NK-92 treated with Interleukin-12 subunit alpha and Interleukin-12 subunit beta, amount 100 ng/mL, for 24 hours (cell line): ENCODE measurements at regions not wholly inside any gene's neighbourhood (a gene's known extent, or its start where the extent isn't known, plus 50 kb on each side); places are given as distances from the start of the nearest gene placed in this dataset.
"Not testable (repeated sequence)": the region's sequence is repeated elsewhere in the genome, so short reads cannot be mapped to it uniquely, and the experiment has no call there.

Experiments used
- DNase-seq: peaks from one replicate; lab custom pipeline; 2025; lab: John Stamatoyannopoulos, UW

DNA sequence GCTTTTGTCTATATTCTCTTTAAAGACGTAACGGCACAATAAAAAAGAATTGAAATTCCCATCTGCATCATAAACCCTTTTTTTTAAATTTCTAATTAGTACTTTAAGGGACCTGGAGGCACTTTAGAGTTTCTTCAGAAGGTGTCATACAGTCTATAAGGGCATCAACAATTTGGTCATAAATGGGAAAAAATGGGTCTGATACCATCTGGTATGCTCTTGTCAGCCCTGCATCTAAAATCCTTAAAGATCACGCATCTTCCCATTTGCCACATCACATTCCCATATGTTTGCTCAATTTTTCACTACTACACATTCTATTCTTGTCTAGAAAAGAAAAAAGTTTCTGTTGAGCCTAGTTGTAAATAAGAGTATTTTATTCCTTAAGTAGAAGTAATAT, 53.8 kb downstream of the COX7C start:
- no peak for DNase-seq

DNA sequence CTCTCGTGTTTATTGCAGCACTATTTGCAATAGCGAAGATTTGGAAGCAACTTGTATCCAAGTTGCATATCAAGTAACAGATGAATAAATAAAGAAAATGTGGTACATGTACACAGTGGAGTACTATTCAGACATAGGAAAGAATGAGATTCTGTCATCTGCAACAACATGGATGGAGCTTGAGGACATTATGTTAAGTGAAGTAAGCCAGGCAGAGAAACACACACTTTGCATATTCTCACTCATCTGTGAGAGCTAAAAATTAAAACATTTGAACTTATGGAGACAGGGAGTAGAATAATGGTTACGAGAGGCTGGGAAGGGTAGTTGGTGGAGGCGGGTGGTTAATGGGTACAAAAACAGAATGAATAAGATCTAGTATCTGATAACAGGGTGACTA, 56.3 kb downstream of the COX7C start:
- no peak for DNase-seq

DNA sequence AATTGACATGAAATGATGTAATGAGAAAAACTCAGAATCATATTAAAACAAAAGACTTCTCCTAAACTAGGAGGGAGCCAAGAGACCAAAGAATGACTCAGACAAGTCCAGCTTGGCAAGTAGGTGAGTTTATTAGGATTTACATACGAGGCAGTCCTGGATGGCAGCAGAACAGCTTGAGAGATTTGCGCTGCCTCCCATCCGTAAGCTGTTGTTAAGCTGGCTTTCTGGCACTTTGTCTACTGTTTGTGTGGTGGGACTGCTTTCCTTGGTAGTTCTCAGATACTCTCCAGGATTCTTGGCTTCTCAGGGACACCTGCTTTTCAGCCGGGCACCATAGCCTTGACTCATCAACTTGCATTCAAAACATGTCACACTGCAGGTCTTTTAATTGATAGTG, 57.6 kb downstream of the COX7C start:
- DNase-seq: no peak

DNA sequence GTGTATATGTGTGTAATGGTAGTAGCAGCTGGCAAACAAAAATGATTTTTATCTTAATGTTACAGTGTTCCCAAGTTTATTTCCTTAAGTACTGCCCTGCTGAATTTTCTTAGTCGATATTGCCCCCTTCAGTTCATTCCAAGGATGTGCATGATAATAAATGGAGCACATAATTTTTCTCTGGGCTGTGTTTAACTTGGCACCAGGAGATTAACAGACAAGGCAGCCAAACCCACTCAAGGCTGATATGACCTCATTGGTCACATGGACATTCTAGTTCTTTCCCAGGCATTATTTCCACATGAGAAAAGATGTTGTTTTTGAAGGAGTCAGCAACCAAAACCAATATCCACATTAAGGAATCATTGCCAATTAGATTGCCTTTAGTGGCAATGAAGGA, 61.8 kb downstream of the COX7C start:
- DNase-seq: no peak

DNA sequence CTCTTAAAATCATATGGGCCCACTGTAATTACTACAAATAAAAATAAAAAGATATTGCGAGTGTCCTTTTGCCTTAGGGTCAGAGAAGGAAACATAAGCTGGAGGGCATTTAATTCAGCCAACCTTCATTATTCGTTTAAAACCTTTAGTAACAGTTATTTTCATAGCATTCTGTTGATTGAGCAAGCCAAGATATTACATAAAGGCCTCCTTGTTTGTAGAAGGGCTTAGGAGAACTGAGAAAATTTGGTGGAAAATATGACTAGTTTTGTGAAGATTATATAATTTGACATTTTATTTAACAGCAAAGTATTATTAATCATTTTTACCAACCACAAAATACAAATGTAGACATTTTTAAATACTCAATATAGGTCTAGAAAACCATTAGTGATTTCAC, 62.2 kb downstream of the COX7C start:
- no peak for DNase-seq

DNA sequence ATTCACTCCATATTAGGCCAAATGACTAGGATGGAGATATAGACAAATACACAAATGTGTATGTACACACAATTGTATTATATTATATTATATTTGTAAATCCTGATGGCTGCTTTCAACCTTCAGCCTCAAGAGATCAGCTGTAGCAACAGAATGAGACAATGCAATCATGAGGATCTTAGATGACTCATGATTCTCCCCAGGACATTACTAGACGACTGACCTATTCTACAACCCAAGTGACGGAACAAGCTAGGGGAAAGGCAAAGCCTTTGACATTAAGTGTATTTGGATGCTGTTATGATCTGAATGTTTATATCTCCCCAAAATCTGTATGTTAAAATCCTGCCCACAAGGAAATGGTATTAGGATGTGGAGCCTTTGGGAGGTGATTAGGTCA, 66.5 kb downstream of the COX7C start:
- DNase-seq: no peak

DNA sequence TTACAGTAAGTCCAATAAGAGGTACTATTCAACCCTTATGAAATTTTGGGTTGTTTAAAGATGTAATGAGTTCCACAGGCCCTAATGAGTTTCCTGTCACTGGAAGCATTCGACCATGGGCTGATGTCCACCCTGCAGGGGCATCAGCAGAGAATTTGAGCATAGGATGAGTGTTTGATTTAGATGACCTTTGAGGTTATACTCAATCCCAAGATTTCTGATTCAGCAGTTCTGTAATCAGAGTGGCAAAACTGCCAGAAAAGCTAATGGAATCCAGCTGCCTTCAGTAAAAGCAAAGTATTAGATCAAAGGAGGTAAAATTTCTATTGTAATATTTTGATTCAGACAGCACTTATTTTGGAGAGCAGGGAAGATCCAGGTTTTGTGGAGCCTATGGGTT, 68.3 kb downstream of the COX7C start:
- DNase-seq: no peak

DNA sequence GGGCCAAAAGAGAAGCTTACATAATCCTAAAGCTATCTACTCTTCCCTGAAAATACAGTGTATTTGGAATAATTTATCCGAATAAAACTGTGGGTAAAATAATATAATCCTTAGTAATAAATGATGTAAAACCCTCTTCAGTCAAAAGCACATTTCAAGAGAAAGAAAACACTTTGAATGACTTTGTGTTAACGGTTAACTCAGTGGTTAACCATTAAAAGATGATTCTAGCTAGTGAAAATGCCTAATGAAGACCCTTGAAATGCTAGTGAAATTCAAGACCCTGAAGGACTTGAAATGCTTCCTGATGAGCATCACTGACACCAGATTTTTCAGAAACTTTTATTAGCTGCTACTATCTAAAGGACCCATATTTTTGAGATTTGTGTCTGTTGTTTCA, 70.7 kb downstream of the COX7C start:
- DNase-seq: no peak

DNA sequence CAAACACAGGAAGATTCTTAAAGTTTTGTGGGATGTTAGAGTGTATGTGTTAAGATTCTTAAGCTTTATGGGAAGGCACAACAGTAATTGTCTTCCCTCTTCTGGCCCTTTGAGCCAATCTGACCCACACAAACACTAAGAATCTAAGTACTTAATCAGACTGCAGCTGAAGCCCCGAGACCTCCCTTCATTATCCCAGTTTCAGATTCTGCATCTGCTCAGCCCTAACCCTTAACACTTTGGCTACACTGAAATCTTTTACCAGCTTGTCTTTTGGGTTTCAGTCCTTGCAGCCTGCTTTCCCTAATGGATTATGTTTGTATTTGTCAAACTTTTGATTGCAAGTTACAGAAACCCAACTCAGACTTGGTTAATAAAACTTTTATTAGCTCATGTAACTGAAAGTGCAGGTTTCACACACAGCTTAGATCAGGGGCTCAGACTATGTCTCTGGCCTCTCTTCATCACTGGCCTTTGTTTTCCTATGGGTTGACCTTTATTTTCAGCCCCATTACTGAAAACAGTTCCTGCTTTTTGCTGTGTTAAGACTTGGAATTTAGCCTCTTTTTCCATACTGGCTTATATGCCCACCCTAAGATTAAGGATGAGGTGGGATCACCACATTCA, 71.5 kb downstream of the COX7C start:
- no peak for DNase-seq

DNA sequence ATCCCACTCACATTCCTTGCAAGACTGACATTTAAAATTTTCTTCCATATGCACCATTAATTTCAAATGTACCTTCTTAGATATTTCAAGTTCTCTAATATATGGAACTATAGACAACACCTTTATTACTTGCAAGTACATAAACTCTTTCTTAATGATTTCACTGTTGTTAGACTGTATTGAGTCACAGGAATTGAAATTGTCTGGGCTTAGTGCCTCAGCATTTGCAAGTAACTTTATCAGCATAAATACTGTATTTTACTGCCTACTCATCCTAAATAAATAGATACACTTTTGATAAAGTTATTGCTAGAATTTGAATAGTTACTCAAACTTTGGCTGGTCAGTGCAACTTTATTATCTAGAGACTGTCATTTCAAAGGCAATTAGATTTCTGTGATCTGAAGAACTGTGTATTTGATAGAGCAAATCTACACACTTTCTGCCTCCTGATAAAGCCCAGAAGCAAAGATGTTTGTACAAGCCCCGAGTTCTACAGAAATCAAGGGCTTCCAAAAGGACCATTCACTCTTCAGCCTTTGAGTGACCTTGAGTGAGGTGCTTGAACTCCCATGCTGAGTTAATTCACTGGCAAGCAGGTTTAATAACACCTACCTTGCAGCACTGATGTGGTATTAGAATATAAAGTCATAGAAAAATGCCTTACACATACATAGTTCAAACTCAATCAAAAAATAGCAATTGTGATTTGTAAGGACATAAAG, 91.6 kb downstream of the COX7C start:
- DNase-seq: no peak

DNA sequence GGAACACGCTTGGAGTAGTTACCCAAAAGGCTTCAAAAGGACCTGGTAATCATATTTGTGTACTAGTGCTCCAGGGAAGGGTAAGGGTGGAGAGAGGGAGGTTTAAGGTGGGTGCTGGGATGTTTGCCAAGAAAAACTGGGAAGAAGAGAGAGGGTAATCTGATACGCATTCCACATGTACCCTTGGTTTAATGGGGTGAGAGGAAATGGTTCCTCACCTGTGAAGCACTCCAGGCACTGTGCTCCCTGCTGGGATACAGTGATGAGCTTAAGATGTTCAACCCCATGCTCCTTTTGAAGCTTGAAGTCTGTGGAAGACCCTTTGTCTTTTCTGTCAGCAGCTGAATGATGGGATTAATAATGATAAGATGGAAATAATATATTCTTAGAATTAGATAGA, 98.4 kb downstream of the COX7C start:
- no peak for DNase-seq

DNA sequence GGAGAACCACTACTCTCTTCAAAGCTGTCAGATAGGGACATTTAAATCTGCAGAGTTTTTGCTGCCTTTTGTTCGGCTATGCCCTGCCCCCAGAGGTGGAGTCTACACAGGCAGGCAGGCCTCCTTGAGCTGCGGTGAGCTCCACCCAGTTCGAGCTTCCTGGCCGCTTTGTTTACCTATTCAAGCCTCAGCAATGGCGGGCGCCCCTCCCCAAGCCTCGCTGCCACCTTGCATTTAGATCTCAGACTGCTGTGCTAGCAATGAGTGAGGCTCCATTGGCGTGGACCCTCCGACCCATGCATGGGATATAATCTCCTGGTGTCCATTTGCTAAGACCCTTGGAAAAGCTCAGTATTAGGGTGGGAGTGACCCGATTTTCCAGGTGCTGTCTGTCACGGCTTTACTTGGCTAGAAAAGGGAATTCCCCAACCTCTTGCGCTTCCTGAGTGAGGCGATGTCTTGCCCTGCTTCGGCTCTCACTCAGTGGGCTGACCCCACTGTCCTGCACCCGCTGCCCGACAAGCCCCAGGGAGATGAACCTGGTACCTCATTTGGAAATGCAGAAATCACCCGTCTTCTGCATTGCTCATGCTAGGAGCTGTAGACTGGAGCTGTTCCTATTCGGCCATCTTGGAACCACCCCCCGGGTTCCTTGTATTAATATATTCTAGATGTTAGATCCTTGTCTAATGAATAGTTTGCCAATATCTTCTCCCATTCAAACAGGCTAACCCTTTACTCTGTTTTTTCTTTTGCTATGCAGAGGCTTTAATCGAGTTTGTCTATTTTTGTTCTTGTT, 113.8 kb downstream of the COX7C start:
- not testable (repeated sequence) for DNase-seq

DNA sequence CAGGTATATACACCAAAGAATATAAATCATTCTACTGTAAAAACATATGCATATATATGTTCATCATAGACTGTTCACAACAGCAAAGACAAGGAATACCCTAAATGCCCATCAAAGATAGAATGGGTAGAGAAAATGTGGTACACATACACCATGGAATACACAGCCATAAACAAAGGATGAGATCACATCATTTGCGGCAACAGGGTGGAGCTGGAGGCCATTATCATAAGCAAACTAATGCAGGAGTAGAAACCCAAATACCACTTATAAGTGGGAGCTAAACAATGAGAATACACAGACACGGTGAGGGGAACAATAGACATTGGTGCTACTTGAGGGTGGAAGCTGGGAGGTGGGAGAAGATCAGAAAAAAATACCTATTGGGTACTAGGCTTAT, 117.6 kb downstream of the COX7C start:
- DNase-seq: no peak

DNA sequence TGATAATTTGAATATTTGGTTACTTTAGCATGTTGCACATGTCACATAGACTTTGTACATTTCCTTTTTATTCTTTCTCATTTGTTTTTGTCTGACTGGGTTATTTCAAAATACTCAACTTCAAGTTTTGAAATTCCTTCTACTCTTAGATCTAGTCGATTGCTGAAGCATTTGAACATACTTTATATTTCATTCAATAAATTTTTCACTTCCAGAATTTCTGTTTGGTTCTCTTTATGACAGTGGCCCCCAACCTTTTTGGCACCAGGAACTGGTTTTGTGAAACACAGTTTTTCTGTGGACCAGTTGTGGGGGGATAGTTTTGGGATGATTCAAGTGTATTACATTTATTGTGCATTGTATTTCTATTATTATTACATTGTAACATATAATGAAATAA, 119.8 kb downstream of the COX7C start:
- DNase-seq: no peak

DNA sequence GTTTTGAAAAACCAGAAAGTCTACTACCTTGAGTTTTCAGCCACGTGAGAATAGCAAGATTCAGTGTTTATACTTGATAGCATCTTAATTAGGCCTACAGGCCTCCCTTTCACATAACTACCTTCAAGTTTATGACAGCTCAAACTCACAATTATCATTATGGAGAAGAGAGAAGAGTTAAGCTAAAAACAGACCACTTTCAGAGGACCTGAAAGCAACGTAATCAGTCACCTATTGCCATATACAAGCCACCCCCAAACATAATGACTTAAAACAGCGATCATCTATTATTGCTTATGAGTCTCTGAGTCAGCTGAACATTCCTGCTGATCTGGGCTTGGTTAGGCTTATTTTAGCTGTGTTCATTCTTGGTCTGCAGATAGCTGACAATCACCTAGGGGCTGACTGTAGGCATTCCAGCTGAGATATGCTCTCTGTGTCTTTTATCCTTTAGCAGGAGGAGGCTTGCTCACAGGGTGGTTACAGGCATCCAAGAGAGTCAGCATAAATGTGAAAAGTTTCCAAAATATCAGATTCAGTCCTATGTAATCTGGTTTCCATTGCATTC, 130.9 kb downstream of the COX7C start:
- no peak for DNase-seq

DNA sequence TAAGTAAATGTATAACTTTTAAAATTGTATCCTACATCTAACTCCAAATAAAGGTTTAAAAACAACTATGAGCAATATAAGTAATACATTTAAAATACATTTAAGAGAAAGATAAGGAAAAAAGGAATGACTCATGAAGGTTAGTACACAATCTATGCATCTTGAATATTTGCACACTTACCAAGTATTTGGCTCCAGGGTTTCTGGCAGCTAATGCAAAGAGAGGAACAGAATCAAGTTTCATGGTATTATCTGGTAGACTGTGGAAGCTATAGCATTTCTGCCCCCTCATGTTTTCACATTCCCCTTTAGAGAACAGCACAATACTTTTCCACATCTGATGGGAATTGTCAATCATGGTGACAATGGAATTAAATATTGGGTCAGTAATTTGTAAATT, 132.1 kb downstream of the COX7C start:
- DNase-seq: no peak

DNA sequence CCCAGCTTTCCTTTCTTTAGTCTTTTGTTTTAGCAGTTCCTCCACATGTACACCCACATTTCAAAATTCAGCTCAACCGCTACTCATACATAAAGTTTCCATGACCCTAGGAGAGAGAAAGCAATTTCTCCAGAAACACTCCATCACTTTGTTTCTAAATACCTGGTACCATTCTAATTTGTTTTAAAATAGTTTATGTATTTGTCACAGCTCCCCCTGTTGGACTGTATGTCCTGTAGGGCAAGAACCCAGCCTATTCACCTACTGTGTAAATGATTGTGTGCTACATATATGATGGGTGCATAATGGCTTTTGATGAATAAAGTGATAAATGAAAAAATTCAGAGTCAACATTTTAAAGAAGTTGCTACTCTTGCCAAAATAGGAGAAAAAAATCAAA, 139.1 kb downstream of the COX7C start:
- DNase-seq: no peak

DNA sequence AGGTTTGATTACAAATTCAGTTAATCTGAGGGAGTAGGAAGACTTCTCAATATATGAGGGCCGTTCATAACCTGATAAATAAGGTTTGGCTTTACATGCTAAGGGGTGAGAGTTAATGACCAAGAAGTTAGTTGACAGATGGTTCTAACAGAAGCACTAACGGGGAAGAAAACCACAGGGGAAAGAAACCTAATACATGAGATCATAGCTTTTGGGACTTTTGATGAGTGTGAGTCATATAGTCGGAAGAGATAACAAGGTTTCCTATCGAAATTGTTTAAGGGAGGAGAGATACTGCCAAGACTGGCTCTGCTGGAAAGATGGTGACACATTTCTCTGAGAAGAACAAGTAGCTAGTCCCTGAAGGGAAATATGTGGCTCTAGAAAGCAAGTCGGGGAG, 140.1 kb downstream of the COX7C start:
- DNase-seq: no peak

DNA sequence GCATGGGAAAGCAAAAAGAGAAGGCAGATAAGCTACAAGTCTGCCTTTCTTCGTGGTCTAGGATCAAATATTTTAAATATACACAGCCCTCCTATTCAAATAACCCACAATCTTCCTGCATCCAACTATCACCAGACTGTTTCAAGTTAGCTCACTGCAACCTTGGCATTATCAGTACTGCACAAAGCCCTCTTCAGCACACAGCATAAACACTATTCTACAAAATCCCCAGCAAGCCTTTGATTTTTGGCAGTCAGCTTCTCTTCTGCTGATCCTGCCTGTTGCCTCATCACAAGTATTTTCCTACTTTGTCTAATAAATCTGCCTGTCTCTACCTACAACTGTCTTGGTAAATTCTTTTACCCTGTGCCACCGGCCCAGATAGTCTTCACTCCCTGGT, 142.9 kb downstream of the COX7C start:
- DNase-seq: no peak

DNA sequence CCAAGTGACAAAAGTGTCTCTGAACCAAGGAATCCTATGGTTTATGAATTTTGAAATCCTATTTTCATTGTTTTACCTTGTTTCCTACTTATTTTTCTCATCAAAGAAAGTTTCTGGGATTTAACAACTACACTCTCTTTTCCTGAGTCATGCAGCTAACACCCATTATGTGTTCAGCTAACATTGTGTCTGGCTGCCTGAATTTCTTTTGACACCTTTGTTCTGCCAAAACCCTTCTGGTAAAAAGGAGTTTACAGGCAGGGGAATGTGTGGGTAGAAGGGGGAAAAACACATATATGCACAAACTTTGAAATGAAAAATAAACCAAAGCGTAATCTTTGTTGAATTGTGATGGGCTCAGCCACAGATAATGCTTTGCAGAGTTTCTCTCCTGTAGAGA, 146.2 kb downstream of the COX7C start:
- DNase-seq: no peak

DNA sequence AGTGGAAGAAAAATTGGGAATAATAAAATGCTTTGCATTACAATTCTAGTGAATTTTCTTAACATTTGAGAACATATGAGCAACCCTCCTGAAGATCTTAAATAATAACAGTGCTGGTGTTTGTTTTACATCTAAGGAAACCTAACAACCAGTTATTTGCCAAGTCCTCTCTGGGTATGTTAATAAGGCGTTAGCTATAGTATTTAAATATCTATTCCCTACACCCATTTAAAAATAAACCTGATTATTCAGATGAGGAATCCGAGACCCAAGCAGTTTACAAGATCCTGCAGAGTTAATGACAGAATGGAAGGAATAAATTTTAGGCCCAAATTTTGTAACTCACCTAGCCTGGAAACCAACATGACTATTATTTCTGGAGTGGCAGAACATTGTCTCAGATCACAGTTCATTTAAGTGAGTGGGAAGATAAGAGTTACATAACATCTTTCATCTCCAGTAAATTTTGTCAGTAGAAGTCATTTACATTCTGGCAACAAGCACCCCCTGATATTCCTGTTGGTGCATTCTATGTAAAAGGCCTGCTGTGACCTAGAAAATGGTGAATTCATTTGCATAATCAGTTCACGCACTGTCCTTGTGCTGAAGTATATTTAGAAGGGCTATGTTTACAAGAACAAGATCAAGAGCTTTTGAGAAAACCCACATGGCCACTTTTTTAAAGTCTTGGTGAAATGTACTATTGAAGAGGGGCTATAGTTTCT, 148.2 kb downstream of the COX7C start:
- DNase-seq: no peak

DNA sequence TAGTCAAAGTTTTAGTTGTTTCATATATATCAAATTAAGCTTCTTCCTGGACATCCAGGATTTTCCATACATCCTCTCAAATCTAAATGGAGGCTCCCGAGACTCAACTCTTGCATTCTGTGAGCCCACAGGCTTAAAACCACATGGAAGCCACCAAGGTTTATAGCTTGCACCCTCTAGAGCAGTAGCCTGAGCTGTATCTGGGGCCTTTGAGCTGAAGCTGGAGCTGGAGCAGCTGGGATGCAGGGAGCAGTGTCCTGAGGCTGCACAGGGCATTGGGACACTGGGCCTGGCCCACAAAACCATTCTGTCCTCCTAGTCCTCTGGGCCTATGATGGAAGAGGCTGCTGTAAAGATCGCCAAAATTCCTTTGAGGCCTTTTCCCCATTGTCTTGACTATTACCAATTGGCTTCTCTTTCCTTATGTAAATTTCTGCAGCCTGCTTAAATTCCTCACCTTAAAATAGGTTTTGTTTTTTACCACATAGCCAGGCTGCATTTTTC, 151.0 kb downstream of the COX7C start:
- DNase-seq: no peak
